GM19395 (cell line): ENCODE measurements at regions not wholly inside any gene's neighbourhood (a gene's known extent, or its start where the extent isn't known, plus 50 kb on each side); places are given as distances from the start of the nearest gene placed in this dataset.

Source experiments
- ATAC-seq: cut with Tn5 transposase; IDR thresholded peaks from one replicate; pipeline ENCODE4 v1.9.1; 2021; ENCODE audit warnings: mild to moderate bottlenecking, moderate library complexity; ENCODE audit not compliant: unreplicated experiment

DNA sequence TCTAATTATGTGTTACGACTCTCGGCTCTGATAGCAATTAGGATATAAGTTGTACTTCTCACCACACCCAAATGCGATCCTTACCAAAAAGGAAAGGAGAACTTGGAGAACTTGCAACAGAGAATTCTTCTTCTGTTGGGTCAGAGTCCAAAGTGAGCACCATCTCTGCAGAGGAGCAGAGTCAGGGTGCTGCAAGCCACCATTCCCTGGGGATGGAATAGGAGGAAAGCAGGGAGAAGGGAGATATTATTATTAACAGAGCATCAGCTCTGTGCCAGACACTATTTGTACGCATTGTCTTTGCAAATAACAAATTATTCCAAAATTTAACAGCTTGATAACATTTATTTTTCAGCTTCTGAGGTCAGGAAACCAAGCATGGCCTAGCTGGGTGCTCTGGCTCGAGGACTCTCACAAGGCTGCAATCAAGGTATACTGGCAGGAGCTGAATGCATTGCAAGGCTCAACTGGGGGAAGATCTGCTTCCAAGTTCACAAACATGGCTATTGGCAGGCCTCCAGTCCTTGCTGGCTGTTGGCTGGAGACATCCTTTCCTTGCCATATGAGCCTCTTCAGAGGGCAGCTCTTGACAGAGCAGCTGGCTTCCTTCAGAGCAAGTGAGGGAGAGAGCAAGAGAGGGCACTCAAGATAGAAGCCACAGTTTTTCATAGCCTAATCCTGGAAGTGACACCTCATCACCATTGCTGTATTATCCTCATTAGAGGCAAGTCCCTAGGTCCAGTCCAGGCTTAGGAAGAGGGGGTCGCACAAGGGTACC, 296.2 kb upstream of the CDH5 start:
- no peak for ATAC-seq

DNA sequence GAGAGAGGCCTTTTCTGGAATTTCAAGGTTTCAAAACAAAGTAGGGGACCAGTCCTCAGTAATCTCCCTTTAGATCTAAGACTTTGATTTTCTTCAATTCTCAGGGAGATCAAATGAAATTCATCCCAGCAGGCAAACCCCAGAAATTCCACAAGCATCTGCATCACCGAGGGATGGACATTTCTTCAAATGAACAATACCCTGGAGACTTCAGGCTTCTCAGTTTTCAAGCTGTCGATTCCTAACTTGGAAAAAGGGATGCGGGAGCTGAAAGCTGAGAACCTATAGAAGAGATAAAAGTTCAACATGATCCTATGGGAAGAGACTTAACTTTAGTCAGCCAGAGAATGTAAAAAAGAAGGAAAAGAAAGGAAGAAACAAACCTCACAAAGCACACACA, 296.9 kb upstream of the CDH5 start:
- no peak for ATAC-seq

DNA sequence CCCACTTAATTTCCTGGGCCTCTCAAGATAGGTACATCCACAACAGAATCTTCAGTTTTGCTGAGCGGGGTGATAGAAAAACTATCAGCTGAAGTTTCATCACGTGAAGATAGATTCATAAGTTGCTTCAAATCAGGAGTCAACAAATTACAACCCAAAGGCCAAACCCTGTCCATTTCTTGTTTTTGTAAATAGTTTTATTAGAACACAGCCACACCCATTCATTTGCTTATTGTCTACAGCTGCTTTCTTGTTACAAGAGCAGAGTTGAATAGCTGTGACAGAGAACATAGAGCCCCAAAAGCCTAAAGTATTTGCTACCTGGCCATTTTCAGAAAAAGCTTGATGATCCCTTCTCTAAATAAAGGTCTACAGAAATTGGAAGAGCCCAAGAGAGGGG, 300.1 kb upstream of the CDH5 start:
- ATAC-seq: no peak

DNA sequence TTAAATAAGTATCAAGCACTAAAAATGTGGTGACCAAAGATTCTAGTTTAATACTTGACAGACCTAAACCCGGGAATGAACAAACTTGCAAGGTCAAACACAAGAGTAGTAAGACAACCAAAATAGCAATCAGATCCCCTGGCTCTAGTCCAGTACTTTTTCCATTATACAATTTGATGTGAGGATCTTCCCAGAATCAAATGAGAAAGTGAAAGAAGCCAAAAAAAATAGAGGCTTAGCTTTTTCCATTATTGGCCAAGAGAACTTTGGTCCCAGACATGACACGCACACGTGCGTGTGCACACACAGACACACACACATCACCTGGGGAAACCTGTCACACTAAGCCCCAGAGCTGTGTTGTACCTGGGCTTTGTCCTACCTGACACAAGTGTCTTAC, 300.6 kb upstream of the CDH5 start:
- ATAC-seq: no peak

DNA sequence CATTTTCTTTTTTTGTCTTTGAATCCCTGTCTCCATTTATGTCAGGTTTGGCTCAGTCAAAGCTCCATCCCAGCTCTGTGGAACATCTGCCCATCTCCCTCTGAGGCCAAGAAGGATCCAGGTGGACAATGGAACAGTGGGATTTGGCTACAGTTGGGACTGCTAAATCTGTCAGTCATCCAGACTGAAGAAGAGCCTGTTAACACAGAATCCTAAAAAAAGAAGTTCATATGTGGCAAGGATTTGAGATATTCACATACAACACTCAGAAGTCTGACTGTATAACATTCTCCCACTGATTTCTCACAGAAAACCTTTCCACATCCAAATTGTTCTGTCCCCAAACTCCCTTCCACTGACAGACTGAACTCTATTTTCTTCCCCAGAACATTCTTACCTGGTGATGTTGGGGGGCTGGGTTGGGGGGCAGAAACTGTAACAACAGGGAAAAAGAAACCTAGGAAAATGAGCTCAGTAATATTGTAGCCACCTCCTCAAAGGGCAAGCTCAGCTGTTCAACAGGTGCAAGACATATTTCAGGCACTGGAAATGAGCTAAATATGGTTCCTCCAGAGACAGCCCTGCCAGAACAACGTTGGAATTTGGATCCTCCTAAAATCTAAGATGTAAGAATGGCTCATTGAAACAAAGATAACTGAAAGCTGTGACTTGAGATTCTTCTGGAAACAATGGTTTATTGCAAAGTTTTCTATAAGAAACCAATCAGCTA, 301.5 kb upstream of the CDH5 start:
- ATAC-seq: no peak

DNA sequence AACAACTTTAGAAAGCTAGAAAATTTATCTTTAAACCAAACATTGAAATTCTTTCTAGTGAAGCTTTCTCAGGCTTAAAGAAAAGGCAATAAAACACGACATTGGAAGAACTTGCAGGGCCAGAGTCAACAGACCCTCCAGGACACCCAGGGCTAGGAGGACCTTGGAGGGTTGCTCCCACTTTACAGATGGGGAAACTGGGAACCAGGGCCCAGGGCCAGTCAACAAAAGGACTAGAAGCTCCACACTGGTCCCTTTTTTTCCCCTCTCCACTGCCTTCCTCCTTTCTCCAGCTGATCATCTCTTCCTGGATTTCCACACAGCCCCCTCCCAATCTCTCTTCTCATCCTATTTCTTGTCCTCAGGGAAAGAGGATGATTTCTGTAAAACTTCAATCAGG, 307.7 kb upstream of the CDH5 start:
- ATAC-seq: no peak

DNA sequence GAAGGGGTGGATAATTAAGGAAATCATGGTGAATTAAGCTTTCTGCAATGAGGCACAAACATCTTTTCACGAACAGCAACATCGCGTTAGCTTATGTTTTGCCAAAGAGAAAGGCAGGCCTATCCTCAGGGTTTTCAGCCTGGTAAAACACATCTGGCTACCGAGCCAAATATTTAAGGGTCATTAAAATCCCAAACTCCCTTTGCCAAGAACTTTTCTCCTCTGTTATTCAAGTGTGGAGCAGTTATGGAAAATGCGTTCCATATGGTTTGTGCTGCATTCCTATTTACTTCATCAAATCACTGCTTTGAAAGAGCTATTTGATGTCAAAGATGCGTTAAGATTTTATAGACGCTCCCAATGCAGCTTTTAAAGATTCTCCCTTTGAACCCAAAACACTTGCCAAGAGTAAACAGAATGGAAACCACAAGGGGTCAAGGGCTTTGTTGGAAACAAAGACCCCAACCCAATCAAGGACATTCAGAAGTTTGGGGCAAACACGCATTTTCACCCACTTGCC, 308.3 kb upstream of the CDH5 start:
- ATAC-seq: no peak

DNA sequence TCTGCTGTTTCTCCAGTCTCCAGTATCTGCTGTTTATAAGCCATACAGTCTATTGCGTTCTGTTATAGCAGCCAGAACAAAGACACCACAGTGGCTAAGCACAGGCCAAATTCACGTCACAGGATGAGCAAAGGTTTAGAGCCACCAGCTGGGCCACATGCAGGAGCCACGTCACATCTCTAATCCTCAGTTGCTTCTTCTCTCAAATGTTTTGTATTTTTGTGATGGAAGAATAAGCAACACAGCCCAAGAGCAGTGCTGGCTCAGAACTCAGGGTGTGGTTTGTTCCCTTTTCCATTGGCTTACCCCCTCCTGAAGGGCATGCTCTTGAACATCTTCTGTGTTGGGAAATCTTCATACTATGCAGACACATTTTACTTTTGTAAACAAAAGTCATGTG, 309.4 kb upstream of the CDH5 start:
- ATAC-seq: no peak

DNA sequence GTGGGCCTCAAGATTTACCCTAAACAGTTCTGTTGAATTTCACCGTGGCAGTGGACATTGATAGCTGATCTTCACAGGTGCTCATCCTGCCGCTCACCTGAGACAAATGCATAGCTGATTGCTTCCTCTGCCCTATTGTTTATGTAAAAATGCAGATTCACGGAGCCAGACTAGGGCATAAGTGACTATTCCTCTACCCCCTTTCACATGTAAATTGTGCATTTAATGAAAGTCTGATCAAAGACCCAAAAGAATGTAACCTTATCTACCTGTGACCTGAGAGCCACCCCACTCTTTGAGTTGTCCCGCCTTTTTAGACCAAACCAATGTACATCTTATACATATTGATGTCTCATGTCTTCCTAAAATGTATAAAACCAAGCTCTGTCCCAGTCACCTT, 312.4 kb upstream of the CDH5 start:
- ATAC-seq: no peak

DNA sequence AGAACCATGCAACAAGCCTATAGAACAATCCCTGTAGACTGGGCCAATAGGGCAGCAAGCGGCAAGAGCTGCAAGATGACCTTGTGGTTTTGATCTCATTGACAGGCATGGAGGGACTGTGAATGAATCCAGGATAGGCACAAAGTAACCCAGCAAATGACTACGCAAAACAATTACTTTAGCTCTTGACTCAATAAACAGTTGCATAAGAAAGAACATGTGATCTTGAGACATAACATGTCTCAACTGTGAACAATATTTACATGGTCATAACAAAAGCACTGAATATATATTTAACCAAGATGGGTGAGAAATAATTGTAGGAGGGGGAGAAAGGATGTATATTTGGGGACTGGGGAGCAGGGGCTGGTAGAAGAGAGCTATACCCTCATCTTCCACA, 313.7 kb upstream of the CDH5 start:
- ATAC-seq: no peak

DNA sequence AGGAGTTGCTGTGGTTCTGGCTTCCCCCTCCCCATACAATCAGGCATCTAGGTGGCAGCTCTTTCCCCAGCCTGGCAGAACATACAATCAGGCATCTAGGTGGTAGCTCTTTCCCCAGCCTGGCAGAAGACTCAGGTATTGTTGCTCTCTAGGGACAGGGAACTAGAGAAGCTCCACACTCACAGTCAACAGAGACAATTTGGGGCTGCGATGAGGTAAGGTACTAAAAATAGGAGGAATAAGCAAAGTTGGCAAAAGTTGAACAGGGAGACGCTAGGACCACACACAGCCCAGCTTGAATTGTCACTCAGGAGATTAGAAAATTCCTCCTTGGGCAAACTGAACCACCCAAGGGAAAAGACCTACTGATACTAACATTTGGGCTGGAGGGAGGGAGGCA, 315.5 kb upstream of the CDH5 start:
- ATAC-seq: no peak

DNA sequence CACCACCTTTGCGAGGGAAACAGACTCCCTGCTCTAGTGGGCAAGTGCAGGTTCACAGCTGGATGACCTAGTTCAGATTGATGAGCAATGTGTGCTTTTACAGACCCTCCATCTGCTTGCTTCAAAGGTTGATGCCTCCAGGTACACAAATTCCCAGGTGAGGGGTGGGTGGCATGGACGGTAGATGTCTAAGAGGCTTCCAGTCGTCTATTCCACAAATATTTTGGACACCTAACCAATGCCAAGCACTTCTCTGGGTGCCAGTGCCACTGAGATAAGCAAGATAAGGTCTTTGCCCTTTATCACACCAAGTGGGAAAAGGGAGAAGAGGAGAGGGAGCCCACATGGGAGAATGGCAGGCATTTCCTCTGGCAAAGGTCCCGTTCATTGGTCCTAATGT, 316.6 kb upstream of the CDH5 start:
- ATAC-seq: no peak

DNA sequence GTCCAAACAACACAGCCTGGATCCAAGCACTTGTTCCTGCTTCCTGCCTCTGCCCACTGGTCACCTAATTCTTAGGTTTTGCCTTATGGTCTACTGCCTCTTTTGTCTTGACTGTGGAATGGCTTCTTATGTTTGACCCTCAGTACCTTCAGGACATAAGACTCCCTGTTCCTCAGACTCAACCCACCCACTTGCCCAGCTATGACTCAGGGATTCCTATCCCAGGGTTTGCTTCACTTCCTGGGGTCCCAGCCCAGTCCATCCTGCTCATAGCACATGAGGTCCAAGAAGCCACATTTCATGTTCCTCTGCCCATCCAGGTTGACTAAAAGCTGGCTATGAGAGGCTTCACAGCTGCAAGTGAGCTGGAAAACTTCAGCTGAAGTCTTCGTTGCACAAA, 320.9 kb upstream of the CDH5 start:
- no peak for ATAC-seq

DNA sequence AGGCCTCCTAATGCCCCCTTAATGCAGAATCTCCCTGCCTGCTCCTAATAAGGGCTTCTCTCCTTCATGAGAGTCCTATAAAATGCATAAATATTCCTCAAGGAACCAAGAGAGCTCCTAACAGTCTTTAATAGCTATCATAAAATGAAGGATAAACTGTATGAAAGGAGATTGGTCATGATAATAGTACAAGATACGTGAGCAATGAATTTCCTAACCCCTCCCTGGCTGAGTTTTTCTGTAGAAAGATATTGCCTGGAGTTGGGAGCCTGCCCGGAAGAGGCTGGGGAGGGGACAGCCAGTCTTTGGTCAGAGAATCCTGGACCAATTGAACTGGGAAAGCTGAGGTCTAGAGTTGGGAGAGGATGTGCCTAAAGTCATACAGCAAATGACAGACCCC, 321.9 kb upstream of the CDH5 start:
- no peak for ATAC-seq

DNA sequence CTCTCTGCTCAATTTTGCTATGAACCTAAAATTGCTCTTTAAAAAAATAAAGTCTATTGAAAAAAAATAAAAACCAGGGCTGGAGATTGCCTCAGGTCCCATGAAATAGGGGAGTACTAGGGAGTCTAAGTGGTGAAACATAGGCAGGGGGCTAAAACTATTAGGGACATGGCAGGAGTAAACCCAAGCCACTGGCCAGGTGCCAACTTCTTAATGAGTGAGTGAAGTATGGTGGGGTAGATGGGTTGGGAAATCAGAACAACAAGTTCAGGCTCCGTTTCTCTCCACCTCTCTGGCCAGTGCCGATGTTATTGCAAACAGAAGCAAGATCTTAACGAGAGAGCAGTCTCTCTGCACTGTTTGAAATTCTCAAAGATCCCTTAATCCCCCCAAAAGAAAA, 322.4 kb upstream of the CDH5 start:
- no peak for ATAC-seq

DNA sequence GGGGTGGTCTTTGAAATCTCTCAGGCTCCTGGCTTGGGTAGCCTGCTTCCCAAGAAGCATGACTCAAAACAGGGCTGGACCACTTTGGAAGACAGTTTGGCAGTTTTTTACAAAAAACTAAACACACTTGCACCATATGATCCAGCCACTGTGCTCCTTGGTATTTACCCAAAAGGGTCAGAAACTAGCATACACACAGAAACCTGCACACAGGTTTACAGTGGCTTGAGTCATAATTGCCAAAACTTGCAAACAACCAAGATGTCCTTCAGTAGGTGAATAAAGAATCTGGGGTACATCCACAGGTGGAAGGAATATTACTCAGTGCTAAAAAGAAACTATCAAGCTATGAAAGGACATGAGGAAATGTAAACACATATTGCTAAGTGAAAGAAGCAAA, 323.2 kb upstream of the CDH5 start:
- ATAC-seq: no peak

DNA sequence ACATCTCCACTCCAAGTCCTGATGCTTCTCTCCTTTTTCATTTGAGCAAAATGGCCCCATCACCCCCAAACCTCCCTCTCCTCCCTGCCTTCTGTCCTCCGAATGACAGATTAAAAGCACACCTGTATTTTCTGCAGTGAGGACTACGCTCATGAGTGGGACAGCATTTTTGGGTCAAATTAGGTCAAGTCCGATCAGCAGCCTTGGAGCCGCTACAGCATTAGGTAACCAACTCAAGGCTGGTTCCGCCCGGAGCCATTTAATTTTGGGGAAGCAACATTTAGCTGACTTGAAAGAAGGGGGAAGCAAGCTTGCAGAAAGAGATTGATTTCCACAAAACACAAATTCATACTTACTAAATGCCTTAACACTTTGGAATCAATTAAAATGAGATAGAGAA, 324.1 kb upstream of the CDH5 start:
- no peak for ATAC-seq

DNA sequence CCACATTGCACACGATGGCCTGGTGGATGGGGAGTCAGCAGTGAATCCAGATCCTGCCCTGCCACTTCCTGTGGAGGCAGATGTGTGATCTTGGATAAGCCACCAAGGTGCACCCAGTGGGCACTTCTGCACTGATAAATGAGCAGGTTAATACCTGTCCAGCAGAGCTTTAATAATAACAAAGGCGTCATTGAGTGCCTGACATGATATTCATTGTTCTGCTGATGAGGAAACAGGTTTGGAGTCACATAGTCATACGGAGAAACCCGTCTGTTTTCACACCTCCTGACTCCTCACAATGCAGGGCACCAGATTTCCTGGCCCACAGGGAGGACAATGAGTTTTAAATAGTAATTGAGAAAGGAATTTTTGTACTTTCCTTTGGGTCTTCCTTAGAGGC, 324.6 kb upstream of the CDH5 start:
- ATAC-seq: no peak

DNA sequence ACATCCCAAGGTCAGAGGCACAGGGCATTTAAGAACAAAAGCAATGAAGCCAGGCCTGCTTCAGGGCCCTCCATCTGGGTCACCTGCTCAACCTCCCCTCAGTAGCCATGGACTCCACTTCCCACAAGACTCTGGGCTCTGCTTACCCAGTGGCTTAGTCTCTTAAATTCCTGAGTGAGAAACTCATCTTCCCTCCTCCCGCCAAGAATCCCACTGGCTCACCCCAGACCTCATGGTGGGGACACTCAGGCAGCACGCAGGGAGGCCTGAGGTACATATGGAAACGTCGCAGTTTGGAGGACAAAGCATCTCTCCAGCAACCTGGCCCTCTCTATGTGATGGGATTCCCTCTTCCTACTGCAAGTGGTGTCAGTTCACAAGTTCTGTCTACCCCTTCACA, 326.7 kb upstream of the CDH5 start:
- ATAC-seq: no peak

DNA sequence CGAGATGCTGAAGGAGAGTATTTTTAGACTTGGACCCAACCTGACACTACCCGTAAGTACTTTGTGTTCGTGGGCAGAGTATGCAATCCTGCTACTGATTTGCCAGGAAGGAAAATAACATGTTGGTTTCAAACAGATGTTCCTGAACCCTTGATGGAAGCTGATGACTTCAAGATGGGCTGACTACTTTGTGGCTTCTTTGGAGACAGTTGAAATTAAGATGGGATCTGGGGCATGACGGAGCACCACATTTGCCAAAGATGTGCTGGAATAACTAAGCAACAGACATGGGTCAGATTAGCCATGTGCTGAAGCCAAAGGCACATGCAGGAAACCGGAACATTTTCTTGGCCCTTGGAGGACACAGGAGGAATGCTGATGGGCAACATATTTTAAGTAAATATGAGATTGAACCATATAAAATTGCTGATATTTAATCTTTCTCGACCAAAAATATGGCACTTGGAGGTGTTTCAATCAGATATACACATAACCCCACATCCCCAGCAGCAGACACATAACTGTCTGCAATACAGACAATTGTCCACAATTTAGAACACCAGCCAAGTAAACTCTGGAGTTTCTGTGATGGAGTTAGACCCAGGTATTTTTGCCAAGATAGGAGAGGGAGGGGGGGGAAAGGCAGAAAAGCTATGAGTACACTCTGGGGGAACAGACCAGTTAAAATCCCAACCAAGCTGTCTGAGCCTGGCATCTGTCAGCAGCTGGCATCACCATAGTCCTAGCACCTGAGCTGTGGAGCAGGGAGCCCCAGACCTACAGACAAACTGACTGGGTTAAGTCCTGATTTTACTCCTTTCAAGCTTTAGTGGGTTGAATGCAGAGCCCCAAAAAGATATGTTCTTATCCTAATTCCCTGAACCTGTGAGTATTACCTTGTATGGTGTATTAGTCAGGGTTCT, 329.4 kb upstream of the CDH5 start:
- ATAC-seq: no peak

DNA sequence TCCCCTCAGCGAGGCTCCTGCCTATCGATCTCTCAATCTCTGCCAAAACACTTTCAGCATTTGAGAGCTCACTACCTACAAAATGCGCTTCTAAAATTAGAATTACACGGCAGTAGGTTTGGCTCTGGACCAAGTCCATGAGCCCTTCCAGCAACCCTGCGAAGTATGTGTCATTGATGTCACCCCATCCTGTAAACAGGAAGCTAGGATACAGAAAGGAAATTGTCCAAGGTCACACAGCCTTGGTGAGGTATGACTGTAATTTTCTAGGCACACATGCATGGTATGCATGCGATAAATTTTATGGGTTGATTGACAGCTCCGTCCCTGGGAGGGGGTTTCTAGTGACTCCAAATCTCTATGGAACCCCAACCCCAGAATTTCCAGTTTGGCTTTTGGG, 330.3 kb upstream of the CDH5 start:
- ATAC-seq: no peak
